ACC112 (cell line): ENCODE measurements at regions not wholly inside any gene's neighbourhood (a gene's known extent, or its start where the extent isn't known, plus 50 kb on each side); places are given as distances from the start of the nearest gene placed in this dataset.

ENCODE experiments used
- H2AFZ ChIP-seq: fragments of 200-600 bp; sonication (generic); one replicate; pipeline ENCODE4 v1.6.0; 2017; ENCODE audit warnings: antibody characterized with exemption, low read length; ENCODE audit not compliant: unreplicated experiment
- H3K27ac ChIP-seq: fragments of 200-600 bp; sonication (generic); 2 replicates; pipeline ENCODE4 v1.5.1; 2014; ENCODE audit warnings: low read depth, mild to moderate bottlenecking, antibody characterized with exemption, low read length, moderate library complexity
- H3K27me3 ChIP-seq: fragments of 200-600 bp; sonication (generic); 2 replicates; pipeline ENCODE4 v1.6.1; 2014; ENCODE audit warnings: mild to moderate bottlenecking, antibody characterized with exemption, low read length, moderate library complexity, mixed read lengths; ENCODE audit not compliant: insufficient read depth
- H3K36me3 ChIP-seq: fragments of 200-600 bp; sonication (generic); 2 replicates; pipeline ENCODE4 v1.6.1; 2016; ENCODE audit warnings: mild to moderate bottlenecking, antibody characterized with exemption, low read length, moderate library complexity, mixed read lengths; ENCODE audit not compliant: insufficient read depth
- H3K4me1 ChIP-seq: fragments of 200-600 bp; sonication (generic); one replicate; pipeline ENCODE4 v1.6.1; 2016; ENCODE audit warnings: low read length, mixed read lengths; ENCODE audit not compliant: insufficient read depth, unreplicated experiment, control insufficient read depth
- H3K4me3 ChIP-seq: fragments of 200-600 bp; sonication (generic); 2 replicates; pipeline ENCODE4 v1.5.1; 2014; ENCODE audit warnings: mild to moderate bottlenecking, low read depth, low read length
- H3K79me2 ChIP-seq: fragments of 200-600 bp; sonication (generic); one replicate; pipeline ENCODE4 v1.6.0; 2016; ENCODE audit warnings: low read length; ENCODE audit not compliant: control insufficient read depth, unreplicated experiment, insufficient read depth

- Histone ChIP-seq H3K27me3 (peaks cover 12% of the 10 kb centered on the region; the same call in 1 of the 2 replicates), H3K4me1 (no peaks in the 10 kb centered on the region), H3K79me2 (no peaks in the 10 kb centered on the region), H2AFZ (no peak overlapping the region), H3K36me3 (no peaks in the 10 kb centered on the region), H3K4me3 (no peak overlapping the region), H3K27ac (no peak overlapping the region)
Measured at GRCh38 chr3:168475704-168476103, 380.0 kb upstream of the GOLIM4 start.

- Histone ChIP-seq H3K36me3 (no peaks in the 10 kb centered on the region), H2AFZ (no peak overlapping the region), H3K4me3 (no peak overlapping the region), H3K4me1 (no peaks in the 10 kb centered on the region), H3K27me3 (peaks cover 12% of the 10 kb centered on the region; the same call in 1 of the 2 replicates), H3K27ac (no peak overlapping the region), H3K79me2 (no peaks in the 10 kb centered on the region)
Measured at GRCh38 chr3:168473334-168473890, 377.7 kb upstream of the GOLIM4 start.

- Histone ChIP-seq H3K27me3 (peaks cover 12% of the 10 kb centered on the region; the same call in 1 of the 2 replicates), H3K27ac (no peak overlapping the region)
Measured at GRCh38 chr3:168472783-168473182, 377.1 kb upstream of the GOLIM4 start.

GRCh38 chr3:168470380-168470779, 374.7 kb upstream of the GOLIM4 start:
- Histone ChIP-seq H3K79me2 (no peaks in the 10 kb centered on the region), H3K4me1 (no peaks in the 10 kb centered on the region), H2AFZ (no peak overlapping the region), H3K4me3 (no peak overlapping the region), H3K27ac (no peak overlapping the region), H3K36me3 (no peaks in the 10 kb centered on the region), H3K27me3 (peaks cover 7% of the 10 kb centered on the region; the same call in 1 of the 2 replicates)

More at GRCh38 chr3:168472783-168473182, 377.1 kb upstream of the GOLIM4 start:
- Histone ChIP-seq H3K79me2 (no peaks in the 10 kb centered on the region), H2AFZ (no peak overlapping the region), H3K4me1 (no peaks in the 10 kb centered on the region), H3K4me3 (no peak overlapping the region), H3K36me3 (no peaks in the 10 kb centered on the region)

GRCh38 chr3:168469436-168469835, 373.7 kb upstream of the GOLIM4 start:
- Histone ChIP-seq H3K27ac (no peak overlapping the region), H3K4me1 (no peaks in the 10 kb centered on the region), H3K4me3 (no peak overlapping the region), H3K36me3 (no peaks in the 10 kb centered on the region), H3K27me3 (0 out of 2 replicates have a peak, but pooled peaks cover 3% of the 10 kb centered on the region), H2AFZ (no peak overlapping the region), H3K79me2 (no peaks in the 10 kb centered on the region)

GRCh38 chr3:168467115-168467714, 371.5 kb upstream of the GOLIM4 start:
- Histone ChIP-seq H3K4me1 (no peaks in the 10 kb centered on the region), H3K36me3 (no peaks in the 10 kb centered on the region), H3K79me2 (no peaks in the 10 kb centered on the region), H3K27ac (no peak overlapping the region), H3K27me3 (0 out of 2 replicates have a peak, but pooled peaks cover 3% of the 10 kb centered on the region), H3K4me3 (peak overlapping the region; percentile 70), H2AFZ (no peak overlapping the region)

- Histone ChIP-seq H2AFZ (no peak overlapping the region), H3K4me3 (no peak overlapping the region), H3K4me1 (no peaks in the 10 kb centered on the region), H3K27me3 (no peaks in the 10 kb centered on the region), H3K79me2 (no peaks in the 10 kb centered on the region), H3K27ac (no peak overlapping the region), H3K36me3 (no peaks in the 10 kb centered on the region)
Measured at GRCh38 chr3:168461793-168462192, 366.1 kb upstream of the GOLIM4 start.

- H2AFZ ChIP-seq, result no peak overlapping the region
- no peaks in the 10 kb centered on the region for H3K36me3 ChIP-seq
- no peaks in the 10 kb centered on the region for H3K79me2 ChIP-seq
- H3K27ac ChIP-seq, result no peak overlapping the region
- H3K4me1 ChIP-seq, result no peaks in the 10 kb centered on the region
- no peak overlapping the region for H3K4me3 ChIP-seq
- H3K27me3 ChIP-seq, result no peaks in the 10 kb centered on the region
Measured at GRCh38 chr3:168459226-168459784, 363.6 kb upstream of the GOLIM4 start.

GRCh38 chr3:168457954-168458539, 362.3 kb upstream of the GOLIM4 start:
- Histone ChIP-seq H2AFZ (no peak overlapping the region), H3K27ac (no peak overlapping the region)

GRCh38 chr3:168455814-168456213, 360.1 kb upstream of the GOLIM4 start:
- H2AFZ ChIP-seq, result no peak overlapping the region
- H3K36me3 ChIP-seq, result no peaks in the 10 kb centered on the region
- no peak overlapping the region for H3K27ac ChIP-seq

More at GRCh38 chr3:168457954-168458539, 362.3 kb upstream of the GOLIM4 start:
- no peak overlapping the region for H3K4me3 ChIP-seq
- no peaks in the 10 kb centered on the region for H3K79me2 ChIP-seq
- H3K36me3 ChIP-seq, result no peaks in the 10 kb centered on the region
- no peaks in the 10 kb centered on the region for H3K27me3 ChIP-seq
- no peaks in the 10 kb centered on the region for H3K4me1 ChIP-seq

More at GRCh38 chr3:168455814-168456213, 360.1 kb upstream of the GOLIM4 start:
- Histone ChIP-seq H3K4me3 (no peak overlapping the region), H3K27me3 (no peaks in the 10 kb centered on the region), H3K79me2 (no peaks in the 10 kb centered on the region), H3K4me1 (no peaks in the 10 kb centered on the region)
